ENCODE measurements at regions not wholly inside any gene's neighbourhood (a gene's known extent, or its start where the extent isn't known, plus 50 kb on each side); places are given as distances from the start of the nearest gene placed in this dataset.

DNA sequence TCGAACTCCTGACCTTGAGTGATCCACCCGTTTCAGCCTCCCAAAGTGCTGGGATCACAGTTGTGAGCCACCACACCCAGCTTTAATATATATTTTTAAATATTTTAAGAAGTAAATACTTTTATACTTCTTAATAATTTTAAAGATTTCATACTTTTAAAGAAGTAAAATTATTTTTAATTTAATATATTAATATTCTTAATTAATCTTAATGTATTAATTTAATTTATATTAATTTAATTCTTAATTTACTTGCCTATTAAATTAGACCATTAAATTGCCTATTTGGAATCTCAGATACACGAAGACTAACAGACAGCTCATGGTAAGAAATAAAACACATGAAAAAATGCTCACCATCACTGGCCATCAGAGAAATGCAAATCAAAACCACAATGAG is 1087.4 kb downstream of the CDH18 start:
- Histone ChIP-seq H3K36me3 (no peaks in the 10 kb centered on the region), H3K9me3 (no peaks in the 10 kb centered on the region), H3K27me3 (no peaks in the 10 kb centered on the region), H3K4me3 (no peak overlapping the region), H3K4me1 (no peaks in the 10 kb centered on the region), H3K27ac (no peak overlapping the region)
- no peak for DNase-seq (ENCODE audit: low spot score in 2 of 2)
- intact Hi-C loops (cut with DNase I; ENCODE audit: low total_unique reads): no loop called here
- TF ChIP-seq POLR2AphosphoS5 (IDR thresholded peaks at IDR 0.05): no peak
- no peak for TF ChIP-seq POLR2A (IDR thresholded peaks at IDR 0.05)
- TF ChIP-seq, protein P1, sequence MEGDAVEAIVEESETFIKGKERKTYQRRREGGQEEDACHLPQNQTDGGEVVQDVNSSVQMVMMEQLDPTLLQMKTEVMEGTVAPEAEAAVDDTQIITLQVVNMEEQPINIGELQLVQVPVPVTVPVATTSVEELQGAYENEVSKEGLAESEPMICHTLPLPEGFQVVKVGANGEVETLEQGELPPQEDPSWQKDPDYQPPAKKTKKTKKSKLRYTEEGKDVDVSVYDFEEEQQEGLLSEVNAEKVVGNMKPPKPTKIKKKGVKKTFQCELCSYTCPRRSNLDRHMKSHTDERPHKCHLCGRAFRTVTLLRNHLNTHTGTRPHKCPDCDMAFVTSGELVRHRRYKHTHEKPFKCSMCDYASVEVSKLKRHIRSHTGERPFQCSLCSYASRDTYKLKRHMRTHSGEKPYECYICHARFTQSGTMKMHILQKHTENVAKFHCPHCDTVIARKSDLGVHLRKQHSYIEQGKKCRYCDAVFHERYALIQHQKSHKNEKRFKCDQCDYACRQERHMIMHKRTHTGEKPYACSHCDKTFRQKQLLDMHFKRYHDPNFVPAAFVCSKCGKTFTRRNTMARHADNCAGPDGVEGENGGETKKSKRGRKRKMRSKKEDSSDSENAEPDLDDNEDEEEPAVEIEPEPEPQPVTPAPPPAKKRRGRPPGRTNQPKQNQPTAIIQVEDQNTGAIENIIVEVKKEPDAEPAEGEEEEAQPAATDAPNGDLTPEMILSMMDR (IDR thresholded peaks at IDR 0.05): no peak

DNA sequence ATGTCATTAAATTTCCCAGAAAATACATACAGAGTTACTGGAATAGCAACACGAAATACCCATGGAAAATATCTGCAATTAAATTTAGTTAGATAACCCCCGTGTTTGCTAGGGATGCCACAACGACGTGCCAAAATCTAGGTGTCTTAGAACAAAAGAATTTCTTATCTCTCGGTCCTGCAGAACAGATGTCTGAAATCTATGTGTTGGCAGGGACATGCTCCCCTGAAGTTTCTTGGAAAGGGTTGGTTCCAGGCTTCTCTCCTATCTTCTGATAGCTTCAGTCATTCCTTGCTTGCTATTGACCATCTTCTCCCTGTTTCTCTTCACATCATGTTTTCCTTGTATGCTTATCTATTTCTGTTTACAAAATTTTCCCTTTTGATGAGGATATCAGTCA is 1067.0 kb downstream of the CDH18 start:
- intact Hi-C loops (cut with DNase I; ENCODE audit: low total_unique reads): no loop called here
- no peak overlapping the region for H3K27ac ChIP-seq
- no peaks in the 10 kb centered on the region for H3K4me1 ChIP-seq
- no peak overlapping the region for H3K4me3 ChIP-seq
- no peak for DNase-seq (ENCODE audit: low spot score in 2 of 2)
- no peaks in the 10 kb centered on the region for H3K9me3 ChIP-seq
- no peaks in the 10 kb centered on the region for H3K36me3 ChIP-seq
- no peaks in the 10 kb centered on the region for H3K27me3 ChIP-seq
- TF ChIP-seq POLR2A (IDR thresholded peaks at IDR 0.05): no peak
- TF ChIP-seq, protein P1 (IDR thresholded peaks at IDR 0.05): no peak
- TF ChIP-seq POLR2AphosphoS5 (IDR thresholded peaks at IDR 0.05): no peak

- Histone ChIP-seq H3K4me1 (no peaks in the 10 kb centered on the region), H3K4me3 (no peak overlapping the region), H3K9me3 (no peaks in the 10 kb centered on the region), H3K27ac (no peak overlapping the region), H3K36me3 (no peaks in the 10 kb centered on the region), H3K27me3 (no peaks in the 10 kb centered on the region)
- no peak for TF ChIP-seq POLR2AphosphoS5 (IDR thresholded peaks at IDR 0.05)
- no peak for TF ChIP-seq POLR2A (IDR thresholded peaks at IDR 0.05)
- TF ChIP-seq, protein P1 (IDR thresholded peaks at IDR 0.05): no peak
- no peak for DNase-seq (ENCODE audit: low spot score in 2 of 2)
- intact Hi-C loops (cut with DNase I; ENCODE audit: low total_unique reads): no loop called here
These were observed 1055.9 kb downstream of the CDH18 start for GRCh38 chr5:18932081-18932480.

GRCh38 chr5:18944771-18945170 is 1043.2 kb downstream of the CDH18 start:
- TF ChIP-seq POLR2AphosphoS5 (IDR thresholded peaks at IDR 0.05): no peak
- intact Hi-C loops (cut with DNase I; ENCODE audit: low total_unique reads): no loop called here

DNA sequence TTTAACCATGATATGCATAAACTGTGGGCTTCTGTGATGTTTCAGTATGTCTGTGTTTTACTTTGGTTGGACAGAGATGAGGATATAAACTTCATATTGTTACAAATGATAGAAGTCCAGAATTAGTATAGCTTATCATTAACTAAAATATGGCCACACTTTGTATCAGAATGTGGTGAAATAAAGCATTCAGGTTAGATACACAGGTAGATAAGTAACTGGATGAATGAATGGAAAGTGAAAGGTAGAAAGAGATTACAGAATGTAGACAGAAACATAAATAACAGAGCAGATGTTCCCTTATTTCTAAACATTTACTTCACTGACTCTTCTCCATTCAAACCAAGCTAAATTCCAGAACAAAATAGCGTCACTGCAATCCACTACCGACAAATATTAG is 1033.8 kb downstream of the CDH18 start:
- H3K27me3 ChIP-seq: no peaks in the 10 kb centered on the region
- no peak overlapping the region for H3K4me3 ChIP-seq
- H3K9me3 ChIP-seq: no peaks in the 10 kb centered on the region
- H3K27ac ChIP-seq: no peak overlapping the region
- no peak for DNase-seq (ENCODE audit: low spot score in 2 of 2)
- intact Hi-C loops (cut with DNase I; ENCODE audit: low total_unique reads): no loop called here
- no peaks in the 10 kb centered on the region for H3K4me1 ChIP-seq
- TF ChIP-seq POLR2AphosphoS5 (IDR thresholded peaks at IDR 0.05): no peak
- H3K36me3 ChIP-seq: no peaks in the 10 kb centered on the region

More at GRCh38 chr5:18944771-18945170, 1043.2 kb downstream of the CDH18 start:
- H3K27me3 ChIP-seq: no peaks in the 10 kb centered on the region
- no peaks in the 10 kb centered on the region for H3K36me3 ChIP-seq
- H3K4me1 ChIP-seq: no peaks in the 10 kb centered on the region
- DNase-seq (ENCODE audit: low spot score in 2 of 2): no peak
- H3K27ac ChIP-seq: no peak overlapping the region
- H3K9me3 ChIP-seq: peaks cover 0 to 5% of the 10 kb centered on the region in 2 donors
- H3K4me3 ChIP-seq: no peak overlapping the region

GRCh38 chr5:18959535-18959934 is 1028.5 kb downstream of the CDH18 start:
- no peaks in the 10 kb centered on the region for H3K36me3 ChIP-seq
- no peak for DNase-seq (ENCODE audit: low spot score in 2 of 2)
- H3K27me3 ChIP-seq: no peaks in the 10 kb centered on the region
- no peaks in the 10 kb centered on the region for H3K9me3 ChIP-seq
- H3K4me3 ChIP-seq: no peak overlapping the region
- no peak overlapping the region for H3K27ac ChIP-seq
- no peaks in the 10 kb centered on the region for H3K4me1 ChIP-seq
- no peak for TF ChIP-seq POLR2AphosphoS5 (IDR thresholded peaks at IDR 0.05)
- TF ChIP-seq, protein P1 (IDR thresholded peaks at IDR 0.05): no peak
- no peak for TF ChIP-seq POLR2A (IDR thresholded peaks at IDR 0.05)
- intact Hi-C loops (cut with DNase I; ENCODE audit: low total_unique reads): no loop called here

Data from breast epithelium (tissue), 4 donors.